ENCODE measurements at regions not wholly inside any gene's neighbourhood (a gene's known extent, or its start where the extent isn't known, plus 50 kb on each side); places are given as distances from the start of the nearest gene placed in this dataset.

DNA sequence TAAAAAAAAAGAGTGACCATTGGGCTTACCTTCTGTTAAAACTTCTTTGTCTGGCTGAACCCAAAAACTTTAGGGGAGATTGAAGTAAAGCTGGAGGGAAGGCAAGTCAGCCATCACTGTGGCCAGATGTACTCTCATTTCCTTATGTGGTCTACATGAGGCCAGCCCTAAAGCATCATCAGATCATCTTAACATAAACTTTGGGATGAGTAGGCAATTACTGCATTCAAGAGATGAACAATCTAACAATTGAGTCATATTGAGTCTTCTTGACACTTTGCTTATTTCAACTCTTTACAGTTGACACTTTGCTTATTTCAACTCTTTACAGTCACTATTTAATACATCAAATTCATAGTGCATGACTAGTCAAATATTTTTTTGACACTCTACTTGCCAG is 155.6 kb downstream of the QPCT start:
- Histone ChIP-seq H3K9me2 (ENCODE audit: insufficient read depth, low read length) (no peaks in the 10 kb centered on the region), H3K4me3 (ENCODE audit: low read length) (no peak overlapping the region), H4K20me1 (ENCODE audit: insufficient read depth) (no peaks in the 10 kb centered on the region), H3K27ac (ENCODE audit: low read length) (no peak overlapping the region), H3K4me2 (ENCODE audit: low read length) (no peak overlapping the region), H2AFZ (ENCODE audit: low read depth, low read length) (no peak overlapping the region), H3K27me3 (ENCODE audit: insufficient read depth, low read depth, low read length) (no peaks in the 10 kb centered on the region), H3K9me3 (ENCODE audit: low read length) (no peaks in the 10 kb centered on the region), H3K79me2 (replicated peaks; ENCODE audit: insufficient read depth, low read length) (no peaks in the 10 kb centered on the region), H3F3A (ENCODE audit: insufficient read depth, low read length, poor library complexity, severe bottlenecking) (no peaks in the 10 kb centered on the region), H3K9ac (ENCODE audit: low read length) (no peak overlapping the region), H3K36me3 (ENCODE audit: insufficient read depth, low read length) (no peaks in the 10 kb centered on the region)
- TF ChIP-seq POLR2AphosphoS5 (IDR thresholded peaks at IDR 0.05) (no peak), EP300 (conservative IDR thresholded peaks at IDR 0.05; ENCODE audit: poor library complexity, severe bottlenecking) (no peak), TAF1 (IDR thresholded peaks at IDR 0.05; ENCODE audit: low read depth) (no peak)

DNA sequence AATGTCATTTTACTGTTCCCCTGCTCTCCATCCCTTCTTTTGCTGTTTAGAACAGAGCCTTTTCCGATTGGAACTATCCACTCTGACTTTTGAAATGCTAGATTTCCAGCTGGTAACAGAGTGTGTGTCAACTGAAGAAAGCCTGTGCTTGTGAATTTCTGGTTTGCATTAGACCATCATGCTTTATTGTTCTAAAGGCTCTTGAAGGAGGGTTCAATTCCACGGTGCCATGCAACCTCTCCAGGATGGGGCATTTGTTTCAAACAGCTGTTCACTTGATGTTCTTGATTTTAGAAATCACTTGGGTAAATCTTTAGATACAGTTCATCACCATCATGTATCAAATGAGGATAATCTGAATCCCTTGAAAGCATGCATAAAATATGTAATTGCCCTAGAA is 156.7 kb downstream of the QPCT start:
- TF ChIP-seq, protein P1, sequence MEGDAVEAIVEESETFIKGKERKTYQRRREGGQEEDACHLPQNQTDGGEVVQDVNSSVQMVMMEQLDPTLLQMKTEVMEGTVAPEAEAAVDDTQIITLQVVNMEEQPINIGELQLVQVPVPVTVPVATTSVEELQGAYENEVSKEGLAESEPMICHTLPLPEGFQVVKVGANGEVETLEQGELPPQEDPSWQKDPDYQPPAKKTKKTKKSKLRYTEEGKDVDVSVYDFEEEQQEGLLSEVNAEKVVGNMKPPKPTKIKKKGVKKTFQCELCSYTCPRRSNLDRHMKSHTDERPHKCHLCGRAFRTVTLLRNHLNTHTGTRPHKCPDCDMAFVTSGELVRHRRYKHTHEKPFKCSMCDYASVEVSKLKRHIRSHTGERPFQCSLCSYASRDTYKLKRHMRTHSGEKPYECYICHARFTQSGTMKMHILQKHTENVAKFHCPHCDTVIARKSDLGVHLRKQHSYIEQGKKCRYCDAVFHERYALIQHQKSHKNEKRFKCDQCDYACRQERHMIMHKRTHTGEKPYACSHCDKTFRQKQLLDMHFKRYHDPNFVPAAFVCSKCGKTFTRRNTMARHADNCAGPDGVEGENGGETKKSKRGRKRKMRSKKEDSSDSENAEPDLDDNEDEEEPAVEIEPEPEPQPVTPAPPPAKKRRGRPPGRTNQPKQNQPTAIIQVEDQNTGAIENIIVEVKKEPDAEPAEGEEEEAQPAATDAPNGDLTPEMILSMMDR (IDR thresholded peaks at IDR 0.05; ENCODE audit: poor library complexity, severe bottlenecking) = no peak
- TF ChIP-seq RAD21 (conservative IDR thresholded peaks at IDR 0.05) (no peak), MXI1 (conservative IDR thresholded peaks at IDR 0.05; ENCODE audit: poor library complexity, severe bottlenecking) (no peak), POLR2AphosphoS5 (IDR thresholded peaks at IDR 0.05) (no peak), TAF1 (IDR thresholded peaks at IDR 0.05; ENCODE audit: low read depth) (no peak), EZH2 (IDR thresholded peaks at IDR 0.05; ENCODE audit: borderline replicate concordance, insufficient read depth, low read length, poor library complexity, severe bottlenecking) (no peak), SMC3 (conservative IDR thresholded peaks at IDR 0.05; ENCODE audit: poor library complexity) (no peak), EP300 (conservative IDR thresholded peaks at IDR 0.05; ENCODE audit: poor library complexity, severe bottlenecking) (no peak)
- TF ChIP-seq, protein P2, sequence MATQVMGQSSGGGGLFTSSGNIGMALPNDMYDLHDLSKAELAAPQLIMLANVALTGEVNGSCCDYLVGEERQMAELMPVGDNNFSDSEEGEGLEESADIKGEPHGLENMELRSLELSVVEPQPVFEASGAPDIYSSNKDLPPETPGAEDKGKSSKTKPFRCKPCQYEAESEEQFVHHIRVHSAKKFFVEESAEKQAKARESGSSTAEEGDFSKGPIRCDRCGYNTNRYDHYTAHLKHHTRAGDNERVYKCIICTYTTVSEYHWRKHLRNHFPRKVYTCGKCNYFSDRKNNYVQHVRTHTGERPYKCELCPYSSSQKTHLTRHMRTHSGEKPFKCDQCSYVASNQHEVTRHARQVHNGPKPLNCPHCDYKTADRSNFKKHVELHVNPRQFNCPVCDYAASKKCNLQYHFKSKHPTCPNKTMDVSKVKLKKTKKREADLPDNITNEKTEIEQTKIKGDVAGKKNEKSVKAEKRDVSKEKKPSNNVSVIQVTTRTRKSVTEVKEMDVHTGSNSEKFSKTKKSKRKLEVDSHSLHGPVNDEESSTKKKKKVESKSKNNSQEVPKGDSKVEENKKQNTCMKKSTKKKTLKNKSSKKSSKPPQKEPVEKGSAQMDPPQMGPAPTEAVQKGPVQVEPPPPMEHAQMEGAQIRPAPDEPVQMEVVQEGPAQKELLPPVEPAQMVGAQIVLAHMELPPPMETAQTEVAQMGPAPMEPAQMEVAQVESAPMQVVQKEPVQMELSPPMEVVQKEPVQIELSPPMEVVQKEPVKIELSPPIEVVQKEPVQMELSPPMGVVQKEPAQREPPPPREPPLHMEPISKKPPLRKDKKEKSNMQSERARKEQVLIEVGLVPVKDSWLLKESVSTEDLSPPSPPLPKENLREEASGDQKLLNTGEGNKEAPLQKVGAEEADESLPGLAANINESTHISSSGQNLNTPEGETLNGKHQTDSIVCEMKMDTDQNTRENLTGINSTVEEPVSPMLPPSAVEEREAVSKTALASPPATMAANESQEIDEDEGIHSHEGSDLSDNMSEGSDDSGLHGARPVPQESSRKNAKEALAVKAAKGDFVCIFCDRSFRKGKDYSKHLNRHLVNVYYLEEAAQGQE (IDR thresholded peaks at IDR 0.05; ENCODE audit: borderline replicate concordance) = no peak
- Histone ChIP-seq H3K9me3 (ENCODE audit: low read length) (no peaks in the 10 kb centered on the region), H3K4me2 (ENCODE audit: low read length) (no peak overlapping the region)

More for the DNA sequence above, 156.7 kb downstream of the QPCT start:
- no peak overlapping the region for H3K27ac ChIP-seq (ENCODE audit: low read length)
- no peaks in the 10 kb centered on the region for H3K36me3 ChIP-seq (ENCODE audit: insufficient read depth, low read length)
- no peak overlapping the region for H2AFZ ChIP-seq (ENCODE audit: low read depth, low read length)
- no peaks in the 10 kb centered on the region for H3F3A ChIP-seq (ENCODE audit: insufficient read depth, low read length, poor library complexity, severe bottlenecking)
- no peaks in the 10 kb centered on the region for H3K79me2 ChIP-seq (replicated peaks; ENCODE audit: insufficient read depth, low read length)
- H3K27me3 ChIP-seq (ENCODE audit: insufficient read depth, low read depth, low read length) = no peaks in the 10 kb centered on the region
- no peaks in the 10 kb centered on the region for H3K9me2 ChIP-seq (ENCODE audit: insufficient read depth, low read length)
- no peaks in the 10 kb centered on the region for H4K20me1 ChIP-seq (ENCODE audit: insufficient read depth)
- H3K9ac ChIP-seq (ENCODE audit: low read length) = no peak overlapping the region
- H3K4me3 ChIP-seq (ENCODE audit: low read length) = no peak overlapping the region
